ENCODE measurements at regions not wholly inside any gene's neighbourhood (a gene's known extent, or its start where the extent isn't known, plus 50 kb on each side); places are given as distances from the start of the nearest gene placed in this dataset.

GRCh38 chr5:74296685-74297408 is 343.7 kb downstream of the ENC1 start:
- Mint-ChIP-seq H3K4me3 (no peak overlapping the region), H3K9me3 (peaks cover 3% of the 10 kb centered on the region), H3K27ac (no peak overlapping the region), H3K4me1 (no peaks in the 10 kb centered on the region), H3K36me3 (no peaks in the 10 kb centered on the region), H3K27me3 (ENCODE audit: insufficient read depth, low read depth) (no peaks in the 10 kb centered on the region)
- H2AFZ ChIP-seq (replicated peaks): no peak overlapping the region
- no peak for TF ChIP-seq EZH2phosphoT487 (IDR thresholded peaks at IDR 0.05)
- no peak for TF ChIP-seq CTCF (IDR thresholded peaks at IDR 0.05)
- TF ChIP-seq EZH2 (IDR thresholded peaks at IDR 0.05): no peak
- no peak overlapping the region for H3K4me3 ChIP-seq
- H3K27me3 ChIP-seq: no peaks in the 10 kb centered on the region
- H3F3A ChIP-seq (ENCODE audit: low read depth): no peaks in the 10 kb centered on the region
- no peaks in the 10 kb centered on the region for H3K9me3 ChIP-seq (ENCODE audit: low read depth)
- no peak for DNase-seq (ENCODE audit: low spot score)
- no peaks in the 10 kb centered on the region for H3K36me3 ChIP-seq
- H3K9ac ChIP-seq: no peak overlapping the region
- no peaks in the 10 kb centered on the region for H3K79me2 ChIP-seq (ENCODE audit: low read depth)
- H3K4me2 ChIP-seq: no peak overlapping the region
- H3K4me1 ChIP-seq: no peaks in the 10 kb centered on the region
- H4K20me1 ChIP-seq (ENCODE audit: low read depth): no peaks in the 10 kb centered on the region
- no peak overlapping the region for H3K27ac ChIP-seq

GRCh38 chr5:74295676-74296075 is 344.9 kb downstream of the ENC1 start:
- H3K9me3 Mint-ChIP-seq: no peaks in the 10 kb centered on the region
- Histone ChIP-seq H3K9me3 (ENCODE audit: low read depth) (no peaks in the 10 kb centered on the region), H3K79me2 (ENCODE audit: low read depth) (no peaks in the 10 kb centered on the region), H3F3A (ENCODE audit: low read depth) (no peaks in the 10 kb centered on the region), H3K9ac (no peak overlapping the region), H3K4me3 (no peak overlapping the region), H3K36me3 (no peaks in the 10 kb centered on the region), H4K20me1 (ENCODE audit: low read depth) (no peaks in the 10 kb centered on the region), H3K4me1 (no peaks in the 10 kb centered on the region), H3K4me2 (no peak overlapping the region), H3K27ac (no peak overlapping the region), H2AFZ (replicated peaks) (no peak overlapping the region), H3K27me3 (no peaks in the 10 kb centered on the region)
- no peak for TF ChIP-seq EZH2phosphoT487 (IDR thresholded peaks at IDR 0.05)
- TF ChIP-seq CTCF (IDR thresholded peaks at IDR 0.05): no peak
- no peak for TF ChIP-seq EZH2 (IDR thresholded peaks at IDR 0.05)
- no peaks in the 10 kb centered on the region for H3K36me3 Mint-ChIP-seq
- no peak for DNase-seq (ENCODE audit: low spot score)
- H3K4me3 Mint-ChIP-seq: no peak overlapping the region
- H3K4me1 Mint-ChIP-seq: no peaks in the 10 kb centered on the region
- H3K27me3 Mint-ChIP-seq (ENCODE audit: insufficient read depth, low read depth): no peaks in the 10 kb centered on the region
- H3K27ac Mint-ChIP-seq: no peak overlapping the region

GRCh38 chr5:74295141-74295540 is 345.4 kb downstream of the ENC1 start:
- no peak for DNase-seq (ENCODE audit: low spot score)
- Mint-ChIP-seq H3K9me3 (no peaks in the 10 kb centered on the region), H3K36me3 (no peaks in the 10 kb centered on the region), H3K4me1 (no peaks in the 10 kb centered on the region), H3K27me3 (ENCODE audit: insufficient read depth, low read depth) (peaks cover under 1% of the 10 kb centered on the region), H3K27ac (no peak overlapping the region), H3K4me3 (no peak overlapping the region)
- Histone ChIP-seq H3F3A (ENCODE audit: low read depth) (no peaks in the 10 kb centered on the region), H3K4me3 (no peak overlapping the region), H3K36me3 (no peaks in the 10 kb centered on the region), H2AFZ (replicated peaks) (no peak overlapping the region), H3K79me2 (ENCODE audit: low read depth) (no peaks in the 10 kb centered on the region), H3K4me2 (no peak overlapping the region), H4K20me1 (ENCODE audit: low read depth) (no peaks in the 10 kb centered on the region), H3K27ac (no peak overlapping the region), H3K4me1 (no peaks in the 10 kb centered on the region), H3K9me3 (ENCODE audit: low read depth) (no peaks in the 10 kb centered on the region), H3K9ac (no peak overlapping the region), H3K27me3 (no peaks in the 10 kb centered on the region)
- TF ChIP-seq EZH2phosphoT487 (IDR thresholded peaks at IDR 0.05) (no peak), CTCF (IDR thresholded peaks at IDR 0.05) (no peak), EZH2 (IDR thresholded peaks at IDR 0.05) (no peak)
